Activated CD8-positive, alpha-beta T cell treated with anti-CD3 and anti-CD28 coated beads for 36 hours (primary cell): ENCODE measurements at regions not wholly inside any gene's neighbourhood (a gene's known extent, or its start where the extent isn't known, plus 50 kb on each side); places are given as distances from the start of the nearest gene placed in this dataset.

ENCODE experiments used
- ATAC-seq: fragments of 200-7000 bp; cut with Tn5 transposase; one replicate; pipeline ENCODE4 v1.10.0; 2021; ENCODE audit warnings: mild to moderate bottlenecking, moderate library complexity
- CTCF ChIA-PET: fragments of 350-600 bp; sonication (Branson Sonifier 250); formaldehyde crosslinking; loops from one replicate; lab custom pipeline; 2021; ENCODE audit warnings: antibody characterized with exemption; lab: Charles Lee
- POLR2A ChIA-PET: fragments of 350-600 bp; sonication (Branson Sonifier 250); formaldehyde crosslinking; loops from one replicate; lab custom pipeline; 2021; ENCODE audit warnings: antibody characterized with exemption; lab: Charles Lee
- DNase-seq: peaks from one replicate; pipeline ENCODE4 v3.0.0-alpha.2; 2020
- H3K27ac Mint-ChIP-seq: one replicate; pipeline ENCODE4 v1.8.0; 2021; ENCODE audit warnings: mild to moderate bottlenecking, mixed read lengths
- H3K27me3 Mint-ChIP-seq: one replicate; pipeline ENCODE4 v1.8.0; 2021; ENCODE audit warnings: mixed read lengths
- H3K36me3 Mint-ChIP-seq: one replicate; pipeline ENCODE4 v1.8.0; 2021; ENCODE audit warnings: low read depth, mixed read lengths
- H3K4me1 Mint-ChIP-seq: one replicate; pipeline ENCODE4 v1.8.0; 2021; ENCODE audit warnings: low read depth, mixed read lengths
- H3K4me3 Mint-ChIP-seq: one replicate; pipeline ENCODE4 v1.8.0; 2021; ENCODE audit warnings: mild to moderate bottlenecking, moderate library complexity, mixed read lengths
- H3K9me3 Mint-ChIP-seq: one replicate; pipeline ENCODE4 v1.8.0; 2021; ENCODE audit warnings: mixed read lengths
- intact Hi-C: fragments of 100-400 bp; cut with micrococcal nuclease; formaldehyde crosslinking; loops from one replicate; pipeline ENCODE4 v1.10.0; 2022
- TF ChIP-seq, protein P1 (sequence below): fragments of 200-600 bp; IDR thresholded peaks from one replicate; pipeline ENCODE4 v1.8.0; 2022; ENCODE audit warnings: antibody characterized with exemption, mild to moderate bottlenecking

DNA sequence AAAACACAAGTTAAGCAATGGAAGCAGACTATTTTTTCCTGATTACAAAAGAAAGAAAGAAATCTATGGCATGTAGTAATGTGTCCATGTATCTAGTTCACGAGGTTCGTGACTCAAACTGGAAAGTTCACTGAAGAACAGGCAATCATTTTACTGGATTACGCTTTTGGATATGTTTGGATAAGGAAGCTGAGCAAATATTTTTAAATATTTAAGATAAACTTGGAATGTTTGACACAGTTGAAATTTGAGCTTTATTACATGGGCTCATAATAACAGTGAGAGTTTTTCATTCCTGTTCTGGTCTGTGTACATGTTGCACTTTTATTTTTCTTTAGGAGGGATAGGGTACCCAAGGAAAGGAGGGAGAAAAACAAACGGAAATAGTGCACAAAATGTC is 244.2 kb upstream of the GK2 start:
- peaks cover 5% of the 10 kb centered on the region for H3K4me1 Mint-ChIP-seq
- TF ChIP-seq, protein P1, sequence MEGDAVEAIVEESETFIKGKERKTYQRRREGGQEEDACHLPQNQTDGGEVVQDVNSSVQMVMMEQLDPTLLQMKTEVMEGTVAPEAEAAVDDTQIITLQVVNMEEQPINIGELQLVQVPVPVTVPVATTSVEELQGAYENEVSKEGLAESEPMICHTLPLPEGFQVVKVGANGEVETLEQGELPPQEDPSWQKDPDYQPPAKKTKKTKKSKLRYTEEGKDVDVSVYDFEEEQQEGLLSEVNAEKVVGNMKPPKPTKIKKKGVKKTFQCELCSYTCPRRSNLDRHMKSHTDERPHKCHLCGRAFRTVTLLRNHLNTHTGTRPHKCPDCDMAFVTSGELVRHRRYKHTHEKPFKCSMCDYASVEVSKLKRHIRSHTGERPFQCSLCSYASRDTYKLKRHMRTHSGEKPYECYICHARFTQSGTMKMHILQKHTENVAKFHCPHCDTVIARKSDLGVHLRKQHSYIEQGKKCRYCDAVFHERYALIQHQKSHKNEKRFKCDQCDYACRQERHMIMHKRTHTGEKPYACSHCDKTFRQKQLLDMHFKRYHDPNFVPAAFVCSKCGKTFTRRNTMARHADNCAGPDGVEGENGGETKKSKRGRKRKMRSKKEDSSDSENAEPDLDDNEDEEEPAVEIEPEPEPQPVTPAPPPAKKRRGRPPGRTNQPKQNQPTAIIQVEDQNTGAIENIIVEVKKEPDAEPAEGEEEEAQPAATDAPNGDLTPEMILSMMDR = no peak
- CTCF ChIA-PET = no interaction called here
- H3K9me3 Mint-ChIP-seq = peaks cover under 1% of the 10 kb centered on the region
- no peak overlapping the region for H3K27ac Mint-ChIP-seq
- ATAC-seq (no peak), DNase-seq (no peak)
- no peaks in the 10 kb centered on the region for H3K27me3 Mint-ChIP-seq
- intact Hi-C loops = no loop called here
- POLR2A ChIA-PET = no interaction called here
- H3K36me3 Mint-ChIP-seq = no peaks in the 10 kb centered on the region
- no peak overlapping the region for H3K4me3 Mint-ChIP-seq

DNA sequence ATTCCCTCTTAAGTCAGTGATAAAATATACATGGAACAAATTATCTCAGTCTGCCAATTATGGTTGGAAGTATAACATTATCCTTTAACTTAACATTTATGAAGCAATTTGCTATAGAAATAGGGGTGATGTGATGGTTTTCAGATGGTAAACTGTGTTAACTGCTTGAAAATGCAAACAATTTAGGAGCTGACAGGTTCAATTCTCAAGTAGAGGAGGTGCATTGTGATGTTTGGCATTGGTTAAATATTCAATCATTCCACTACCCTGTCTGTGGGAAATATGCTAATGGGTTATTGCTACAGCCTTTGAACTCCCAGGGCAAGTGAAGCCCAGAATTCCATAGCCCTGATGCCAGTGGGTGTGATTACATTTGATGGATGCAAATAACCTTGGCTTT is 243.4 kb upstream of the GK2 start:
- ChIA-PET POLR2A (no interaction called here), CTCF (interaction anchor here (0.6 kb wide), 1 partner anchor 31 kb away, joined by 3 read pairs; no protein-coding TSS in a partner anchor)
- no peak overlapping the region for H3K27ac Mint-ChIP-seq
- H3K4me3 Mint-ChIP-seq = no peak overlapping the region
- H3K4me1 Mint-ChIP-seq = peaks cover 5% of the 10 kb centered on the region
- intact Hi-C loops = no loop called here
- no peak for ATAC-seq
- H3K27me3 Mint-ChIP-seq = no peaks in the 10 kb centered on the region
- TF ChIP-seq, protein P1 = no peak
- no peaks in the 10 kb centered on the region for H3K36me3 Mint-ChIP-seq
- DNase-seq = no peak
- H3K9me3 Mint-ChIP-seq = no peaks in the 10 kb centered on the region

DNA sequence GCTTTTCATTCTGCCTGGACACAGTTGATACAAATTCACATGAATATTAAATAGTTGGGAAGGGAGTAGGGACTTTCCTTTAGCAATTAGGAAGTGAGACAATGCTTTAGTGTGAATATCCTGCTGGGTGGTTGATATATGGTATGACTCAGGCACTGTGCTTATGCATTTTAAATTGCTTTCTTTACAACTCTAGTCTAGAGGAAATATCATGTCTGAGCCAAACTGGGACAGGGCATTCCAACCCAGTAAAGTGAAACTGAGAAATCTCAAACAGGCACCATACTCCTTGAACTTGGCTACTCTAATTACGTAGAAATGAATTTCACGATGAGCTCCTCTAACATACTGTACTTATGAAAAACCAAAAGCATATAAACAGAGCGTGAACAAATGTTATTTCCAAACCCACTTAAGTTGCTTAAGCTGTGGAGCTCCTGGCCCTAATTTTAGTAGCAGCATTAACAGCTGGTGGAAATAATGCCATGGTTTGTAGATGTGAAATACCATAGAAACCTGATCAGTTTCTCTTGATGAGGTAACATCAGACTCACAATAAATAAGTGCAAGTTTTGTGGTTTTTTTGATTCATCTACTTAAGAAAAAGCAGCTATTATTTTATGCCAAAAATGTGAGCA is 242.9 kb upstream of the GK2 start:
- intact Hi-C loops = no loop called here
- POLR2A ChIA-PET = no interaction called here
- ATAC-seq = no peak

DNA sequence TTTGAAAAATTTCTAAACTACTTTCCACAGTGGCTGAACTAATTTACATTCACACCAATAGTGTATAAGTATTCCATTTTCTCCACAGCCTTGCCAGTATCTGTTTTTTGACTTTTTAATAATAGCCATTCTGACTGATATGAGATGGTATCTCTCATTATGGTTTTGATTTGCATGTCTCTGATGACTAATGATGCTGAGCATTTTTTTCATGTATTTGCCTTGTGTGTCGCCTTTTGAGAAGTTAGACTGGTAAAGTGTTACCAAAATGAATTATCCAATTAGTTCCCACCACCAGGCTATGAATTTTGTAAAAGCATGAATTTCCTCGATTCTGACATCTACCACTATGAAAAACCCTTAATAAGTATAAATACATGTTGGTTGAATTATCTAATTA is 242.2 kb upstream of the GK2 start:
- Mint-ChIP-seq H3K4me1 (peaks cover 5% of the 10 kb centered on the region), H3K4me3 (no peak overlapping the region), H3K27ac (no peak overlapping the region), H3K36me3 (no peaks in the 10 kb centered on the region), H3K9me3 (no peaks in the 10 kb centered on the region), H3K27me3 (no peaks in the 10 kb centered on the region)
- POLR2A ChIA-PET = no interaction called here
- ATAC-seq = no peak
- TF ChIP-seq, protein P1 = no peak
- CTCF ChIA-PET = no interaction called here
- intact Hi-C loops = no loop called here
- no peak for DNase-seq

More for the DNA sequence above, 242.9 kb upstream of the GK2 start:
- no peaks in the 10 kb centered on the region for H3K27me3 Mint-ChIP-seq
- no peaks in the 10 kb centered on the region for H3K36me3 Mint-ChIP-seq
- no peak overlapping the region for H3K27ac Mint-ChIP-seq
- H3K4me1 Mint-ChIP-seq = peaks cover 5% of the 10 kb centered on the region
- TF ChIP-seq, protein P1 = no peak
- DNase-seq = no peak
- CTCF ChIA-PET = interaction anchor here (0.6 kb wide), 1 partner anchor 31 kb away, joined by 3 read pairs; no protein-coding TSS in a partner anchor
- no peak overlapping the region for H3K4me3 Mint-ChIP-seq
- no peaks in the 10 kb centered on the region for H3K9me3 Mint-ChIP-seq

DNA sequence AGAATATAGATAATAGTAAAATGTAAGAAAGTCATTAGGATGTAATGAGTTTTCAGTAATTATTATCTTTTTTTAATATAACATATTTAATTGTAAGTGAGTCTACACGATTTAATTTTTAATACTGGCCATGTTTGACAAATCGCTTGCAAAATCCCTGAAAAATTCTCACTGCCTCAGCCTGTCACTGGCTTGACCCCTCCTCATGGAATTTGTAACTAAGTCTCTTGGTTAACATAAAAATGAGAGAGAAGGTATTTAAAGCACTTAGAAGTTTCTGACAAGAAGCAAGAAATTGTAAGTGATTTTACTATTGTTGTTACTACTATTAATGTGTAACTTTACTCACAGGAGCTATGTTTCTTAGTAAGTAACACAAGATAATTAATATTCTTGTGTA is 237.9 kb upstream of the GK2 start:
- H3K4me1 Mint-ChIP-seq = peaks cover 4% of the 10 kb centered on the region
- TF ChIP-seq, protein P1 = no peak
- no peak overlapping the region for H3K27ac Mint-ChIP-seq
- DNase-seq (no peak), ATAC-seq (no peak)
- no peaks in the 10 kb centered on the region for H3K36me3 Mint-ChIP-seq
- CTCF ChIA-PET = no interaction called here
- POLR2A ChIA-PET = interaction anchor here (1.1 kb wide), 1 partner anchor 199 kb away, joined by 3 read pairs; no protein-coding TSS in a partner anchor
- H3K27me3 Mint-ChIP-seq = no peaks in the 10 kb centered on the region
- intact Hi-C loops = no loop called here
- H3K4me3 Mint-ChIP-seq = no peak overlapping the region
- no peaks in the 10 kb centered on the region for H3K9me3 Mint-ChIP-seq
